GM12874 (cell line): ENCODE measurements at regions not wholly inside any gene's neighbourhood (a gene's known extent, or its start where the extent isn't known, plus 50 kb on each side); places are given as distances from the start of the nearest gene placed in this dataset.

ENCODE experiments used
- CTCF ChIP-seq: IDR thresholded peaks from 2 replicates; pipeline ENCODE4 v1.5.1; 2011; ENCODE audit warnings: low read depth, mild to moderate bottlenecking, control low read depth, low read length, moderate library complexity; ENCODE audit not compliant: insufficient read depth

DNA sequence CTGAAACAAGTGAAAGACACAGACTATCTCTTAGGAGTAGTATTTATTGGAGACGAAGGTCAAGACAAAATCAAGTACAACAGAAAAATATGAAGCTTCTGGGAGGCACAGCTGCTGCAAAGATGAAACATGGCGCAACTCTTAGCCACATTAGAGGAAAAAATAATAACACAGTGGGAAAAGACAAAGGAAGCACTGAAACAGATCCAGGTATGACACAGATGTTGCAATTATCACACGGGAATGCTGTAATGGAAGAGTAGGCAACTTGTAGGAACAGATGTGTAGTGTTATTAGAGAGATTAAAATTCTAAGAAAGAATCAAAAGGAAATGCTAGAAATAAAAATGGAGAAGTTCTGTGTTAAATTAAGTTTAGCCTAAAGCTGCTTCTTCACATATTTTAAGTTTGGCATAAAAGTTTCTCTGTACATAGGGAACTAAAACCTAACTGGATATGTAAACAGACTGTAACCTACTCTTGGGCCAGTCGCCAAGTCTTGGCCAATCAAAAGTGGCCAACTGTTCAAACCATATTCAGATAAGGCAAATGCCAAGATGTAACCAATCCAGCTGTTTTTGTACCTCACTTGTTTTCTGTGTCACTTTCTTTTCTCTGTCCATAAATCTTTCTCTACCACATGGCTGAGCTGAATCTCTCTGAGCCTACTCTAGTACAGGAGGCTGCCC lies 1132.0 kb upstream of the LRRTM3 start:
- TF ChIP-seq CTCF = no peak

- TF ChIP-seq CTCF = no peak
Measured at GRCh38 chr10:65796472-65796871, 1129.4 kb upstream of the LRRTM3 start.

DNA sequence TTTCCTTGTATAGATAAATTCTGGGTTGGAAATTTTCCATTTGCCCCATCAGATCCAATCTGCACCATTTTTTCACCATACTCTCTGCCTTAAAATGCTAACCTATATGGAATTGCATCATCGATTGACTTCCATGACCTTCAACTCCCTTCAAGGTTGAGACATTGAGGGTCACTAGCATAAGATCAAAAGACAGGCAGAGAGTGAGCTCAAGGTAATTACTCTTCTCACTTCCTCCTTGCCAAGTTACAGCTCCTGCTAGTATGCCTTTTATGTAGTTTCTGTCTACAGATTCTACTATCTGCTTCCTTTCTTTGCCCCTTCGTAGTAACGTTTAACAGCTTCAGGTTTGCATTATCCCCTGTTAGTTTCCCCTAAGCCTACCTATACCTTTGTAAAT lies 1127.7 kb upstream of the LRRTM3 start:
- TF ChIP-seq CTCF = no peak

- TF ChIP-seq CTCF = no peak
Measured at GRCh38 chr10:65802391-65802790, 1123.4 kb upstream of the LRRTM3 start.

DNA sequence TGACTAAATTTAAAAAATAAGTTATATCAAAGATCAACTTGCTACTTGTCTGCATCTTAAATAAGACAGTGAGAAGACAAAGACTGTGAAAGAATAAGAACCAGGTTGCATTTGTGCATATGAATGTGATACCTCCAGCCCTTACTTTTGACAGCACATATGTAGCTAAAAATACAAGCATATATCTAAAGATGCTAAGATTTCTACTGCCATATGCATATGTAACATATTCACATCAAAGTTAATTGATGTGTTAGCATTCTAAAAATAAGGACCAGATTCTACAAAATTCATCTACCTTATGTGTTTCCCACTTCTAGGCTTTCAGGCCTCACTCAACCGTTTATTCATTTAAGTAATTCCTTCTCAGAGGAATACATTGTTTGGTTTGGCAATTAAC lies 1120.3 kb upstream of the LRRTM3 start:
- no peak for TF ChIP-seq CTCF

- no peak for TF ChIP-seq CTCF
Measured at GRCh38 chr10:65805993-65806392, 1119.8 kb upstream of the LRRTM3 start.

DNA sequence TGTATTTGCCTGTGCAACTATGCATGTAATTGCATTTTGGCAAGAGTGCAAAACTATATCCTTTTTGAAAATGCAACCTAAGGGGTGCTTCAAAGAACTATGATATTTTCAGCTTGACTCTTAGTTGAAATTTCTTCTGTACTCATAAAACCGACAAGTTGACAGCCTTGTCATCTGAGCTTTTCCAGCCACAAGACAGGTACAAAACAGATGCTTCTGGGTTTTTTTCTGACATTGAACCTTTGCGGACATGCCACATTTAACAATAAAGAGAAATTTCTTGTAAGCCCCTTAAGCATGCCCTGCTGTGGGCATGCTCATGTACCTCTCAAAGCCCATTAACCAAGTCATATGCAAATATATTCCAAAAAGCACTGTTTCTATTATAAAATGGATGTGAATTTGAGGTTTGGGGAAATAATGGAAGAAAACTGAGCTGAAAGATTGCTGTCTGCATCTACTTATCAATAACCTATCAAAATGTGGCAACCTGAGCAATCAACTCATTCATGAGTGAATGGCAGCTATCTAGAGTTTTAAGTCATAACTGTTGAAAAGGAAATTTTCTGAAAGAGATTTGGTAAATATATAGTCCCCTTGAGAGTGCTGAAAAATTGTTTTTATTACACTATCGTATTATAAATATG lies 1117.0 kb upstream of the LRRTM3 start:
- TF ChIP-seq CTCF = no peak
